Cerebellar cortex (tissue), 1 donor: ENCODE measurements at regions not wholly inside any gene's neighbourhood (a gene's known extent, or its start where the extent isn't known, plus 50 kb on each side); places are given as distances from the start of the nearest gene placed in this dataset.
A peak's percentile ranks its signal among the peaks of the same experiment; 100 is the strongest.
"Not testable (repeated sequence)": the region's sequence is repeated elsewhere in the genome, so short reads cannot be mapped to it uniquely, and the experiment has no call there.

Experiments
- DNase-seq: peaks from one replicate; pipeline ENCODE4 v3.0.0-alpha.2; 2015; ENCODE audit warnings: low spot score

DNA sequence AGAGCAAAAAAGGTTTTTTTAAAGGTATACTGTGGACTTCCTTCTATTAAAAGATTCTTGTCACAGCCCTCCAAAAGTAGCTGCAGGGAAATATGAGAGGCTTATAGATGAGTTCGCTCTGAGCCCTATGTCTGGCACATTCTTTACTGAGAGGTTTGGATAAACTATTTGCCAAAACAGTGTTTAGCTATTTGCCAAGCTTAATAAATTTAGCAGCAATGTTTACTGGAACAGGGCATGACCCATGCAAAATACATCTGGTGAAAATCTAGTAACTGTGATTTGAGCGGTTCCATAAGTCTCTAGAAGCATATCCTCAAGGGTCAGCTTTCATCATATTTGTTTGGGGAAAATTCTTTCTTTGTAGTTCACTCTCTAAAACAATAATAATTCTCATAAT is 1696.7 kb upstream of the PIK3C3 start:
- DNase-seq, result no peak

DNA sequence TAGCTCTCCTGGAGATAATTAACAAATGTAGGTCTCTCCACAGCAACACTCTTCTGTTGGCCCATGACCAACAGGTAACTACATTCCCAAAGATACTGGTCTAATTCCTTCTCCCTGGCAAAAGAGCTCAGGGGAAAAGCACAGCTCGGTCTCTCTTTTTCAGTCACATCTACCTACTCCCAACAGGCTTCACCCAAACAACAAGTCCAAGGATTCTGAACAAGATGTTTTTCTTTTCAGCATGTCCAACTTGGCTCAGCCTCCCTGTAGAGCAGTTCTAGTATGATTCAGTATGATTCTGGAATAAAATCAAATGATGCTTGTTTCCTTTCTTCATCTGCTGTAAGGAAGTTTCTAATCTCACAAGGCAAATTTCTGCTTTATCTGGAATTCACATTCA is 1704.8 kb upstream of the PIK3C3 start:
- DNase-seq, result peak; percentile 68

DNA sequence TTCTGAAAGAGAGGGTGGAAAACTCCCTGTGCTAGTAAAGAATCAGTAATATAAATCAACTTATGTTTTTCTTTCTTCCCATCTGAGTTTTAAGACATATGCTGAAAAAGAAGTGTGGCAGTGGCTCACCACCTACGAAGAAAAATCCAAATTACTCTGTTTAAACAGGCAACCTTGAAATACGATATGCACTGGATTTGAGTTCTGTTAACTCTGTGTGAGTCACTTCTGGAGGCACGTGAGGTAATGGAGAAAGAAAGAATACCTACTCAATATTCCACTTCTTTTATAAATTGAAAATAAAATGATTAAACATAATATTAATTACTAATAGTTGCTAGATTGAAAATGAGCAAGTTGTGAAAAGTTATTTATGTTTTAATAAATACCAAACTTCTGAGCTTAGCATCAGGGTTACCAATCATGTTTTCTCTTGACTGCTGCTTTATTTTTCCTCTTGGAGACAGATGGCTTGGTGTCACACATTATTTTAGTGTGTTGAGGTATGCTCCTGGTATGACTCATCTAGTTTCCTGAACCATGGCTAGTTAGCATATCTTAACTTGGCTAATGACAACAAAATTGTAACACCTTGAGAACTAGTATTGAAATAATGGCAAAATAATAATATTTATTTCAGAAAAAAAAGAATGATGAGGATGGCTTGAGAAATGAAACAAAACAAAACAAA is 1705.5 kb upstream of the PIK3C3 start:
- DNase-seq, result peak; percentile 27

DNA sequence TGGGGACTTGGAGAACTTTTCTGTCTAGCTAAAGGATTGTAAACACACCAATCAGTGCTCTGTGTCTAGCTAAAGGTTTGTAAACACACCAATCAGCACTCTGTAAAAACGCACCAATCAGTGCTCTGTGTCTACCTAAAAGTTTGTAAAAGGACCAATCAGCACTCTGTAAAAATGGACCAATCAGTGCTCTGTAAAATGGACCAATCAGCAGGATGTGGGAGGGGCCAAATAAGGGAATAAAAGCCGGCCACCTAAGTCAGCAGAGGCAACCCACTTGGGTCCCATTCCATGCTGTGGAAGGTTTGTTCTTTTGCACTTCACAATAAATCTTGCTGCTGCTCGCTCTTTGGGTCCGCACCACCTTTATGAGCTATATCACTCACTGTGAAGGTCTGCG is 1709.4 kb upstream of the PIK3C3 start:
- not testable (repeated sequence) for DNase-seq

DNA sequence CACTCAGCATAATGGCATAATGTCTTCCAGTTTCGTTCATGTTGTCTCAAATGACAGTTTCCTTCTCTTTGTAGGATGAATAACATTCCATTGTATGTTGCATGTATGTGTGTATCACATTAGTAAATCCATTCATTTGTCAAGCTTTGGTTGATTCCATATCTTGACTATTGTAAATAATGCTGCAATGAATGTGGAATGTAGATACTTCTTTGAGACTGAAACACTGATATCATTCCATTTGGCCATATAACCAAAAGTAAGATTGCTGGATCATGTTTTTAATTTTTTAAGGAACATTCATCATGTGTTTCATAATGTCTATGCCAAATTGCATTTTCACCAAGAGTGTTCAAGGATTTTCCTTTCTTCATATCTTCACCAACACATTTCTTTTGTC is 1711.4 kb upstream of the PIK3C3 start:
- DNase-seq, result no peak

DNA sequence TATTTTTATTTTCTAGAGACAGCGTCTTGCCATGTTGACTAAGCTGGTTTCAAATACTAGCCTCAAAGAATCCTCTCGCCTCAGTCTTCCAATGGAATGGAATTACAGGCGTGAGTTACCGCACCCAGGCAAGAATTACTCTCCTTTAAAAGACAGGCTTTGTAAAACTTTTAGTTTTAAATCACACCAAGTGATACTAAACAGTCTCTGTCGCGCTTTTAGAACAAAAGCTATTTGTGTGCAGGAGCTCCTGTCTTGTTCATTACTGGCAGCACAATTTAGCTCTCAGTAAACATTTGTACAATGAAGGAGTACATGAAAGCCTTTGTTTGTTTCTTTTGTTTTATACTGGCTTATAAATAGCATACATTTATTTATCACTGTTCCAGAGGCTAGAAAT is 1719.2 kb upstream of the PIK3C3 start:
- DNase-seq, result no peak

DNA sequence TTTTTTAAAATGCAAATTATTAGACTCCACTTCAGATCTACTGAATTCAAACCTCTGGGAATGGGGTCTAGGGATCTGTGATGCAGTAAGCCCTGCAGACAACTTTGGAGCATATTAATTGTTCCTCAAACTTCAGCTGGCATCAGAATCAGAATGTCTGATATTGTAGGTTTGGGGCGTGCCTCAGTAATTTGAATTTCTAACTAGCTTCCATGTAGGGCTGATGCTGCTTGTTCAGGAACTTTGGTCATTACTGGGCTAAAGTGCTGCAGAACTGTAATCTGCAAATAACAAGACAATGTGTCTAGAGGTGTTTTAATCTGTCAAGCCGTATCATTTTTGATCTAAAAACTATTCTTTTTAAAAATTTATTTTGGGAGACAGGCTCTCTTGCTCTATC is 1719.7 kb upstream of the PIK3C3 start:
- DNase-seq, result no peak

DNA sequence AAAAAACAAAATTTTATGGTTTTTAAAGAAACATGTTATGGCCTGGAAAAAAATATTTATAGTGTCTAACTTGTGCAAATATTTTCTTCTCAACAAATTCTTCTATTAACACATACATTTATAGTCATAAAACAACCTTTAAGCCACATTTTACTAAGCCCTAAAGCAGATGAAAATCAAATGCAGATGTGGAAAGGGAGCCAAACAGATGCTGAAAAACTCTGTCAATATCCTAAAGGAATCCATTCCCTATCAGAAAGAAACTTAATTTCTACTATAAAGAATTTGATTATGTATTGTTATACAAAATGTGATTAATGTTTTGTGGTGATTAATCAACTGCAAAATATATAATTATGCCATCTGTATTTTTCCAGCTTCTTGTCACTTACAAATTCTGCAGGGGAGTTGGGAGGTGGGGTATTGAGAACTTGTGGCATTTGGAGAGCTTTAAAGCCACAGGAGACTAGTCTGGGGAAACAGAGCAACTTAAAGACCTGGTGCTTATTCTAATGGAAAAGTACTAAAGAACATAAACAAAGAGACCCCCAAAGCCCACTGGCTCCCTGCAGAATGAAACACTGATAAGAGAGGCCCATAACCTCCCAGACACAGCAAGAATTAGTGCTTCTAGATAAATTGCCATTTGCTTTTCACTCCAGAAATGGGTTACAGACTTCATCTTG is 1721.0 kb upstream of the PIK3C3 start:
- no peak for DNase-seq

DNA sequence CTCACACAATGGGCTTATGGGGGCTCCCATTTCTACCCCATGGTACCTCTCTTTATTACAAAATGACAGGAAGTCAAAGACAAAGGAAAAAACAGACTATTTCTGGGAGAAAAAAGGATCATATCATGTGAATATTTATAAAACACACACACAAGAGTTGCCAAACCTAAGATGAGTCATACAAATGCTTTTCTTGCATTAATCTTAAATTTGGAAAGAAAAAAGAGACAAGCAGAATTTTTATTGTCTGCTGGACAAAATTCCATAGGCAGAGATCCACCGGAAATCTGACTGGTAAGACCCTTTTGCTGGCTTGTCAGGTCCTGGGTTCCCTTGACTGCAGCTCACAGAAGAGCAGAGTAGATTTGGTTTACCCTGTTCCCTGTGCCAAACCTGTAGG is 1732.3 kb upstream of the PIK3C3 start:
- no peak for DNase-seq

DNA sequence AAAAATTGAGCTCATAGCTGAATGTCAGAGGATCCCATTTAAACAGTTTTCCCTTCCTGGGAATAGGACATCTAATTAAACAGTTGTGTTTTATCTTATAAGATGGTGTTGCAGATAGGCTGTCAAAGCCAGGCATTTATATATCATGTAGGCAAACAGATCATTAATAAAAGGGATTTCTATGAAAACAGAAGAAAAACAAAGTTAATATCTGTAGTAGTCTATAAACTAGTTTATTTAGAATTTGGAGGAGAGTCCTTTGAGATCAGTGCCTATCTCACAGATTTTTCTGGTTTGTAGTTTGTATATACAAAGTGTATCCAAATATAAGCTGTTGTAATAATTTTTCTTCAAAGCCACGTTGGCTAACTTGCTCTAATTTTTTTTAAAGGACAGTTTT is 1738.2 kb upstream of the PIK3C3 start:
- DNase-seq, result no peak

DNA sequence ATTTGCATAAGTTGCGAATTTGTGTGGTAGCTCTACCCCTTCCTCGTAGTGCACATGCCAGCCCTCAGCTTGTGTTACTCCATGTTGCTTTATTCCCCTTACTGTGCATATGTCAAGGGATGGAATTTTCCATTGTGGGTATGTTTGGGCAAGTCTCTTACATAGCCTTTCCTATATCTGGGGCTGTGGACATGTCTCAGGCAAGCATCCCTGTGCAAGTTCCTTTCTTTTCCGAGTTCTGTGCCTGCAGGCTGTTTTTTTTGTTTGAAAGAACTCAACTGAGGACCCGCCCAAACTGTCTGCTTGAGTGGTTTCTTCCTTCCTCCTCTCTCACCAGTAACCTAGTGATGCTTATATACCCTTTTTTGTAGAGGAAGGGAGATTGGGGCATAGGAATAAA is 1739.1 kb upstream of the PIK3C3 start:
- no peak for DNase-seq

DNA sequence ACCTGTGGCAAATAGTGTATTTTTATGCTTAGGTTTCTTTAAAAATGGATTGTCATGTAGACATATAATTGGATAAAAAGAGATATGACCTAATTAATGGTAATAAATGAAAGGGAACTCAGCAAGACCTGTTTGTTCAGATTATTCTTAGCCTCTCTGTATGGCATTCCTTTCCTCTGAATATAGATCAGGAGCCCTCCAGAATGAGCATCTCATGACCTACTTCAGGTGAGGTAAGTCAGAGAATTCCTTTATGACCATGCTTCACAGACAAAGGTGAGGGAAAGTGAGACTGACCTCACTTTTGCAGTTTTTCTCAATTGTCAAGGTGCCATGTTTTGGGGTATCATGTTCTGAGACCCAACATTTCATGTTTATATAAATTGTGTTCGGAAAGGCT is 1744.3 kb upstream of the PIK3C3 start:
- no peak for DNase-seq

DNA sequence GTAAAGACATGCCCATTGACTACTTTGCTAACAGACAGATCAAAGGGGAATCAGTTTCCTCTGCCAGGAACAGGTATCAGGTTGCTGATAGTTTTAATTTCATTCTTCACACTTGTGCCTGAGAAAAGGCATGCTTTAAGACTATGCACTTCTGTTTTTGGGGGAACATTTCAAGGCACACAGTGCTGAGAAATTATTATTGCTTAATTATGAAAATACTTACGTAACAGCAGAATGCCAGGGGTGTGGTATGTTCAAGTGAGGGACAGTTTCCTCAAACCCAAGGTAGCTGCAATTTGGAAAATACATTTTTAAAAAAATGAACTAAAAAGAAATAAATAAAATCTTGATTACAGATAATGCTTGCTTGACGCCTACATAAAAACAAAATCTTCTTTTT is 1746.1 kb upstream of the PIK3C3 start:
- no peak for DNase-seq

DNA sequence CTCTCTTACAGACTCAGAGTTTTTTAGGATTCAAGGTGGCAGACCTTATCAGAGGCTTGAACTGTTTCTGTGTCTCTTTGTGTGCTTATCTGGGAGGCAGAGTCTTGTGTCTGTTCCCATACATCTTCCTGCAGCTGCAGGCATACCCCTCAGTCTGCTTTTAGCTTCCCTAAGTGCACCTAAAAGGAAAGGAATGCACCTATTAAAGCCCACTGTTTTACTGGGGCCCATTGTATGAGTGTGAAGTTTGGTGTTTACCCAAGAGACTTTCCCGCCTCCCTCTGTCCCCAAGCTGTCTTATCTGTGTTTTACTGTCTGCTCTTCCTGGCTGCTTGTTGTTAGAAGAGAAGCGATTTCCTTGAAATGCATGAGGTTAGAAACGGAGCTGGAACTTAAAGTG is 1757.3 kb upstream of the PIK3C3 start:
- DNase-seq, result no peak

DNA sequence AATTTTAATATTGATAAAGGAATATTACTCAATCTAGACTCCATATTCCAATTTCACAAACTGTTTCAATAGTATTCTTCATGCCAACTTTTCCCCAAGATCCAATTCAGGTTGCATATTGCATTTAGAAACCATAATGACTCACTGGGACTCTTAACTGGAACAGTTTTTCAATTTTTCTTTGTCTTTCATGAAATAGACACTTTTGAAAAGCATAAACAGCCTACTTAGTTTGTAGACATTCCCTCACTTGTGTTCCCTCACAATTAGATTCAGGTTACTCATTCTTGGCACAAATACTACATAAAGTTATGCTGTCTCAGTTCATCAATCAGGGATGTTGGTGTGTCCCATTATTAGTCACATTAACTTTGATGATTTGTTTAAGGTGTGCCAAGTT is 1768.4 kb upstream of the PIK3C3 start:
- DNase-seq, result no peak

DNA sequence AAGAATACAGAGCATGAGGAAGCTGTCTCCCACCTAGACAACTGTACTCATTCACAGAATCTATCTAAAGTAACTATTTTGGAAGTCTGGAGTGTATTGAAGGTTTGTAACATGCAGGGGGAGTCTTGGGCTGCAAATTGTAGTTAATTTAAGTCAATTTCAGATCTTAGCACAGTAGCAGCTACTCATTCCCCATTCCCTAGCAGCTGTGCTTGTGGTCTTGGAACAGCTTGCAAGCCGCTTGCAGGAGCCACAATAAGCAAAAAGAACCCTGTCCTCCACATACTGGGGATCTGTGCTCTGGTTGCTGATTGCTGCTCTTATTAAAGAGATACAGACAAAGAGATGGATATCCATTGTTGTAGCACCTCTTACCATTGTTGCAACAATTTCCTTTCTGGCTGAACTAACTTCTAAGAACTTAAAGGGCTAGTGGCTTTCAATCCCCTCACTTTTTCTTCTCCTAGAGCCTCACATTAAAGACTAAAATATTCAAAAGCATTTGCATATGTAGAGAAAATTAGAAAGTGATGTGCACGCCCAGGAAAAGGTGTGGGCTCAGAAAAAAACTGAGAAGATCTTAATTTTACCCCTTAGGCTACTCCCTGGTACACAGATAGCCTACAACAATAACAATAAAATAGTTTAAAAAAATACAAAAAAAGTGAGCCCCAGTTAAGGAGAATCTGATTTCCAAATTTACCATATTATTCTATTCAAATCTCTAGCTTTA is 1775.1 kb upstream of the PIK3C3 start:
- DNase-seq, result no peak

DNA sequence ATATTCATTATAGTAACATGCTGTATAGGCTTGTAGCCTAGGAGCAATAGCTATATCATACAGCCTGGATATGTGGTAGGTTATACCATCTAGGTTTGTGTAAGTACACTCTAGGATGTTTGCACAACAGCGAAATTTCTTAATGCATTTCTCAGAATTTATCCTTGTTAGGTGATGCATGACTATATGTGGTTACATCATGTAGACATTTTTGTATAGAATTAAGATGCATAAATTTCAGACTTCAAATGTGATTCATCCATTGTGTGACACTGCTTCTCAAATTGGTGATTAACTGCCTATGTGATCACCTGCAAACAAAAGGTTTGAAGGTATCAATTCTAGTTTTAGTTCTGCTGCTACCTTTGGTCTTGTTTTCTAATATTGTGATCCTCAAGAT is 1787.0 kb upstream of the PIK3C3 start:
- DNase-seq, result no peak

DNA sequence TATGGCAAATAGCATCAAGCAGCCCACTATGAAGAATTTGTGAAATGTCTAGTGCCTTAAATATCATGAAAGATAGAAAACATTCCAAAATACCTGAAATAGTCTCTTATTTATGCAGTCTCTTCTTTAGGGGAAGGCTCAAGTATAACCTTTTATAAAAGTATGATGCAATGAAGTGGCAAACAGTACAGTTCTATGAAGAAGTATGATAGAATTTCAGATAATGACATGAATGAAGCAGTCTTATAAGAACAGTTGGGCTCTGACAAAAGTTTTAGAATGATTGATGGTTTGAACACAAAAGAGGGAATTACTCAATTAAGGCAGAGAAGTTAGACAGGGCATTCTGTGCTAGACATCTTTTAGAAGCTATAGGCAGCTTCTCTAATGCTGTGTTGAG is 1791.8 kb upstream of the PIK3C3 start:
- DNase-seq, result no peak

DNA sequence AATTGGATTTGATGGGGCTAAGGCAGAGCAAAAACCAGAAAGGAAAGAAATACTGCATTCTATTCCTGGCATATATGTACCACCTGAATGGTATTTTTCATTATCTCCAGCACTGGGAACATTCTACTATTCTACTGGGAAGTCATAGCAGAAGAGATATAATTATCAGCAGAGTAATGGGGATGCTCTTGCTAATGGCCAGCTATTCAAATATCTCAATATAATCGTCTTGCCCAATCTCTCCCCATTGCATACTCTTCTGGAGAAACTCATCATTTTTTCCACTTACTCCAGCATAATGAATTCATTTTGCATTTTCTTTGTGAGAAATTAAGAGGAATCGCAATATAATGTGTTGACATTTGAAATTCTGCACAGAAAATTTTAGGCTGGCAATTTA is 1794.7 kb upstream of the PIK3C3 start:
- no peak for DNase-seq

DNA sequence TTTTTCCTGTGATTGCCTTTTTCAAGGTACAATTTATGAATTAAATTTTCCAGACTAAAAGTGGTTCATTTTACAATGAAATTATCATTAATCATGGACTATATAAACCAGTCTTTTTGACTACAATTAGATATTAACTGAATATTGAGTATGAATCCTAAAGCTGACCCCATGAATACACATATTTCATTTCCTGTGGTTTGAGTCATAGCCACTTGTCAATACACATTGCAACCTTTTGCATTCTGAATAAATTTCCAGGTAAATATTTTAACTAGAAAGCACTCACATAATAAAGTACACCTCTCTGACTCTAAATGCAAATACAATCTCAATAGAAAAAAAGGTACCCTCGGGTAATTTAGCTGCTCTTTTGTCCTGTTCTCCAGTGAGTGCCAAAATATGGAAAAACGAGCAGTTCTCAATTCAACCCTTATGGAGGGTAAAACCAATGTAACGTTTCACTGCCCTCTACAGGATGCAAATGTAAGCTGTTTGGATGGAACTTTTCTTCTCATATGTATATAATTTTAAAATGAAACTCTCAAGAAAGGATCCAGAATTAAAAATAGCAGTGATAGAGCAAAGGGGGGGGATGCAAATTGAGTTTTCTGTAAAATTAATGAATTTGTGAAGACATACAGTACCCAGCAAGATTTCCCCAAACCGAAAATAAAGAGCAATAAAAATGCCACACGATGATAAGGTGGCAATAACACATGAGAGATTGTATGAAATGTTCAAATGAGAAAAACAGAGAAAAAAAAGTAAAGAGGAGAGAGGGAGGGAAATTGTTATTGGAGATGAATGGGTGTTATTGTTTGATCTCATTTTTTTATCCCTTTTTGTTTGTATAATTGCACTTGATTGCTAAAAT is 1795.7 kb upstream of the PIK3C3 start:
- DNase-seq, result peak; percentile 74

DNA sequence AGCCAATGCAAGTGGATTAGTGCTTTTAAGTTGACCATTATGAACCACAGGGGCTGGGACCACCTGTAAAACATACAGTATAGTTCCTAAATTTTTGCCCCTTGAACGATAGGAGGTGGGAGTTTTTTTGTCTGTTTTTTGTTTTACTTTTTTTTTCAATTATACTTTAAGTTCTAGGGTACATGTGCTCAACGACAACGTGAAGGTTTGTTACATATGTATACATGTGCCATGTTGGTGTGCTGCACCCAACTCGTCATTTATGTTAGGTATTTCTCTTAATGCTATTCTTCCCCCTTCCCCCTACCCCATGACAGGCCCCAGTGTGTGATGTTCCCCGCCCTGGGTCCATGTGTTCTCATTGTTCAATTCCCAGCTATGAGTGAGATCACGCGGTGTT is 1797.9 kb upstream of the PIK3C3 start:
- no peak for DNase-seq

DNA sequence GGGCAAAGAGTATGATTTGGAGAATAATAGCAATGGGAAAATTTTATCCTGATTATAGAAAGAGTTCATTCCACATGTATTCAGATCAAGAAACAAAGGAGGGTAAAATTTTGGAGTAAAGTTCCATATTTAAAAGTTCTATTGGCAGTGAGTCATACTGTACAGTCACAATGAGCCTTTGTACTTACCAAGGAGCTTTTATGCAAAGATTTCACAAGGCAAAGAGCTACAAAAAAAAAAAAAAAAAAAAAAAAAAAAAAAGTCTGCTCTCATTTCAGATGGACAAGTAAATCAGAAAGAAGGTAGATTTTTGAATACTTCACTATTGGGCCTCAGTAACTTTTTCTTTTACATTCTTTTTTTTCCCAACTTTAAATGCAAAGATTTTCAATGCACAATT is 1802.2 kb upstream of the PIK3C3 start:
- DNase-seq, result no peak
